K562 (cell line): ENCODE measurements at regions not wholly inside any gene's neighbourhood (a gene's known extent, or its start where the extent isn't known, plus 50 kb on each side); places are given as distances from the start of the nearest gene placed in this dataset.

Source experiments
- ELF4 ChIP-seq: fragments of 450-650 bp; formaldehyde crosslinking; IDR thresholded peaks from 2 replicates; pipeline ENCODE4 v1.4.0; 2022; ENCODE audit warnings: missing genetic modification characterization
- GTF2F1 ChIP-seq: IDR thresholded peaks from 2 replicates; pipeline ENCODE4 v1.6.1; 2011; ENCODE audit warnings: low read depth, low read length, improper control_type of control experiment
- HMG20A ChIP-seq: fragments of 450-650 bp; formaldehyde crosslinking; conservative IDR thresholded peaks from 2 replicates; pipeline ENCODE4 v1.4.0; 2020; ENCODE audit warnings: mild to moderate bottlenecking, mixed read lengths
- JUNB ChIP-seq: fragments of 450-650 bp; formaldehyde crosslinking; conservative IDR thresholded peaks from 2 replicates; pipeline ENCODE4 v1.4.0; 2020; ENCODE audit warnings: mild to moderate bottlenecking
- JUND ChIP-seq, 2 experiments: IDR thresholded peaks; 2 replicates in 1 of 2; 3 replicates in 1 of 2; pipeline ENCODE4 v1.6.1; 2011; ENCODE audit warnings: borderline replicate concordance in 2 of 2, low read depth in 2 of 2, low read length in 2 of 2, improper control_type of control experiment in 1 of 2, missing biosample characterization in 1 of 2, missing genetic modification characterization in 1 of 2, missing genetic modification reagents in 1 of 2
- RHOXF2B ChIP-seq: fragments of 250-450 bp; sonication (Bioruptor Pico); conservative IDR thresholded peaks from 2 replicates; pipeline ENCODE4 v1.5.1; 2021
- THRAP3 ChIP-seq: fragments of 450-650 bp; IDR thresholded peaks from 2 replicates; pipeline ENCODE4 v1.6.1; 2016; ENCODE audit warnings: mild to moderate bottlenecking, inconsistent platforms, borderline replicate concordance
- ZBTB5 ChIP-seq: fragments of 450-650 bp; IDR thresholded peaks from 2 replicates; pipeline ENCODE4 v1.6.1; 2017; ENCODE audit warnings: antibody characterized with exemption
- TF ChIP-seq, protein P1 (sequence below): fragments of 250-450 bp; sonication (Bioruptor Pico); IDR thresholded peaks from 2 replicates; pipeline ENCODE4 v1.5.0; 2021

DNA sequence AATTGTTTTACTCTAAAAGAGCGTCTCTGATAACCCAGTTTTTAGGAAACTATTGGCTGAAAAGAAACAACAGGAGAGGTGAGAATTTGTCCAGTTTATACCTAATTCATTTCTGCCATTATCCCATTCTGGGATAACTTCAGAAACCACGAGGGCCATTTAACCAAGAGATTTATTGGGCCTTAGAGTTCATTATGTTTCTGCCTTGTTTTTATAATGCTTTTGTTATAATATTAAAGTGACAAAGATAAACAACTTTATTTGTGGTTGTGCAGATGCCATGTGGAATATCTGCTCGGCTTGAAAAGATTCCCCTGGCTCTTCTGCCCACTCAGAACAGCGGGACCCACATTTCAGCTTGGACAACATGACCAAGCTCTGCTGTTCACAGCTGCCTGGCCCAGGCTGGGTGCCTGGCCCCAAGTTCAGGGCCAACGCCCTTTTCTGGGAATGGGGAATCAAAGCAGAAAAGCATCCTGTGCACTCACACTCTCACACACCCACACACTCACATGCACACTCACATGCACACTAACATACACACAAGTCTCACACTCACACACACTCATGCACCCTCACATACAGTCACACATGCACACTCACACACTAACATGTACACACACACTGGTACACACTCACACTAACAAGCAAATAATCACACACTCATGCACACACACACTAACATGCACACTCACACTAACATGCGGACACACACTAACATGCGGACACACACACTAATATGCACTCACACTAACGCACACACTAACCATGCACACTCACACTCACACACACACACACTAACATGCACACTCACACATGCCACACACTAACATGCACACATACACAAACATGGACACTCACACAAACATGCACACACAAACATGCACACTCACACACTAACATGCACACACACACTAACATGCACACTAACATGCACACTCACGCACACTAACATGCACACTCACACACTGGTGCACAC lies 86.7 kb upstream of the NEDD9 start (continued):
- no peak for TF ChIP-seq ZBTB5
- TF ChIP-seq HMG20A (CRISPR knock-in tag): no peak
- TF ChIP-seq ELF4 (CRISPR knock-in tag): 0 out of 2 replicates have a peak, but pooled peaks have one; percentile 3
- TF ChIP-seq, protein P1, sequence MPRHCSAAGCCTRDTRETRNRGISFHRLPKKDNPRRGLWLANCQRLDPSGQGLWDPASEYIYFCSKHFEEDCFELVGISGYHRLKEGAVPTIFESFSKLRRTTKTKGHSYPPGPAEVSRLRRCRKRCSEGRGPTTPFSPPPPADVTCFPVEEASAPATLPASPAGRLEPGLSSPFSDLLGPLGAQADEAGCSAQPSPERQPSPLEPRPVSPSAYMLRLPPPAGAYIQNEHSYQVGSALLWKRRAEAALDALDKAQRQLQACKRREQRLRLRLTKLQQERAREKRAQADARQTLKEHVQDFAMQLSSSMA (CRISPR knock-in tag): no peak
- no peak for TF ChIP-seq JUND (IDR thresholded peaks at IDR 0.05; ENCODE audit: borderline replicate concordance, low read depth, low read length)
- peak; percentile 42; the same call in 1 of the 3 replicates for TF ChIP-seq JUND (tag; IDR thresholded peaks at IDR 0.05; ENCODE audit: borderline replicate concordance, low read depth, low read length)
- TF ChIP-seq THRAP3: no peak
- no peak for TF ChIP-seq GTF2F1
- TF ChIP-seq RHOXF2B (CRISPR knock-in tag): no peak
- TF ChIP-seq JUNB: no peak
